Neuronal stem cell (in vitro differentiated cells): ENCODE measurements at regions not wholly inside any gene's neighbourhood (a gene's known extent, or its start where the extent isn't known, plus 50 kb on each side); places are given as distances from the start of the nearest gene placed in this dataset.

Experiments
- DNase-seq: peaks from one replicate; pipeline ENCODE4 v3.0.0-alpha.2; 2013; ENCODE audit warnings: low spot score
- H2AFZ ChIP-seq: one replicate; pipeline ENCODE4 v1.6.1; 2013; ENCODE audit warnings: mild to moderate bottlenecking, low read length, inconsistent platforms
- H2AK5ac ChIP-seq: 2 replicates; pipeline ENCODE4 v1.6.1; 2013; ENCODE audit warnings: low read depth, mild to moderate bottlenecking, inconsistent platforms, low read length, moderate library complexity, mixed read lengths
- H2BK120ac ChIP-seq: 2 replicates; pipeline ENCODE4 v1.6.1; 2013; ENCODE audit warnings: low read depth, mild to moderate bottlenecking, inconsistent platforms, low read length, moderate library complexity, mixed read lengths
- H2BK12ac ChIP-seq: one replicate; pipeline ENCODE4 v1.6.1; 2013; ENCODE audit warnings: low read length, inconsistent platforms
- H2BK15ac ChIP-seq: 2 replicates; pipeline ENCODE4 v1.6.1; 2013; ENCODE audit warnings: mild to moderate bottlenecking, low read length, inconsistent platforms, mixed read lengths
- H2BK5ac ChIP-seq: one replicate; pipeline ENCODE4 v1.6.1; 2013; ENCODE audit warnings: inconsistent platforms, mild to moderate bottlenecking, low read length, moderate library complexity
- H3K14ac ChIP-seq: one replicate; pipeline ENCODE4 v1.6.1; 2013; ENCODE audit warnings: low read length, inconsistent platforms
- H3K18ac ChIP-seq: 2 replicates; pipeline ENCODE4 v1.6.1; 2013; ENCODE audit warnings: low read length, inconsistent platforms
- H3K23ac ChIP-seq: 2 replicates; pipeline ENCODE4 v1.6.1; 2013; ENCODE audit warnings: low read depth, mild to moderate bottlenecking, mixed read lengths, low read length, inconsistent platforms; ENCODE audit not compliant: poor library complexity
- H3K27ac ChIP-seq: replicated peaks from 3 replicates; pipeline ENCODE4 v1.5.1; 2013; ENCODE audit warnings: low read length, inconsistent platforms
- H3K27me3 ChIP-seq, 3 experiments: 2 replicates each; pipeline ENCODE4 v1.6.1; 2013; ENCODE audit warnings: low read length in 3 of 3, mild to moderate bottlenecking in 2 of 3, inconsistent platforms in 1 of 3, low read depth in 1 of 3, mixed read lengths in 1 of 3, moderate library complexity in 1 of 3; ENCODE audit not compliant: control insufficient read depth in 3 of 3, insufficient read depth in 3 of 3
- H3K36me3 ChIP-seq, 2 donors: replicated peaks in 1 of 2; 2 replicates each; pipeline ENCODE4 v1.6.1; 2013; ENCODE audit warnings: low read length in 2 of 2; ENCODE audit not compliant: control insufficient read depth in 2 of 2, insufficient read depth in 2 of 2
- H3K4ac ChIP-seq: 2 replicates; pipeline ENCODE4 v1.6.1; 2013; ENCODE audit warnings: inconsistent platforms, mild to moderate bottlenecking, low read length, moderate library complexity
- H3K4me1 ChIP-seq, 2 donors: 1 replicate in 1 of 2; 2 replicates in 1 of 2; pipeline ENCODE4 v1.6.1; 2013; ENCODE audit warnings: low read length in 2 of 2, low read depth in 1 of 2; ENCODE audit not compliant: control insufficient read depth in 2 of 2, insufficient read depth in 1 of 2
- H3K4me2 ChIP-seq: one replicate; pipeline ENCODE4 v1.6.1; 2013; ENCODE audit warnings: mild to moderate bottlenecking, low read length, inconsistent platforms; ENCODE audit not compliant: insufficient read depth, poor library complexity, severe bottlenecking
- H3K4me3 ChIP-seq, 2 donors: 2 replicates each; pipeline ENCODE4 v1.5.1; 2013; ENCODE audit warnings: low read length in 2 of 2, mild to moderate bottlenecking in 2 of 2, inconsistent platforms in 1 of 2, moderate library complexity in 1 of 2
- H3K79me1 ChIP-seq: one replicate; pipeline ENCODE4 v1.6.1; 2013; ENCODE audit warnings: low read depth, mild to moderate bottlenecking, inconsistent platforms, low read length, moderate library complexity
- H3K9ac ChIP-seq: one replicate; pipeline ENCODE4 v1.6.1; 2013; ENCODE audit warnings: mild to moderate bottlenecking, low read depth, low read length, inconsistent platforms; ENCODE audit not compliant: poor library complexity
- H3K9me3 ChIP-seq, 2 donors: replicated peaks in 1 of 2; 2 replicates each; pipeline versions ENCODE3 to v1.6.1; 2013; ENCODE audit warnings: low read length in 2 of 2, mild to moderate bottlenecking in 2 of 2, inconsistent platforms in 1 of 2, low read depth in 1 of 2, mixed read lengths in 1 of 2, moderate library complexity in 1 of 2; ENCODE audit not compliant: control insufficient read depth in 2 of 2, insufficient read depth in 1 of 2
- H4K8ac ChIP-seq: one replicate; pipeline ENCODE4 v1.6.1; 2013; ENCODE audit warnings: low read depth, mild to moderate bottlenecking, inconsistent platforms, low read length, moderate library complexity
- H4K91ac ChIP-seq: one replicate; pipeline ENCODE4 v1.6.1; 2013; ENCODE audit warnings: low read length, low read depth, mild to moderate bottlenecking, inconsistent platforms; ENCODE audit not compliant: poor library complexity
- WGBS, 2 donors: extraction: QIAGEN DNeasy Blood & Tissue Kit; methylation state at CpG; one replicate each; pipeline ENCODE4 v1.1.7; 2013; ENCODE audit warnings: missing lambda C conversion rate in 2 of 2, mixed read lengths in 1 of 2; ENCODE audit not compliant: insufficient read length in 2 of 2, insufficient replicate concordance in 1 of 2; ENCODE audit errors: extremely low coverage in 2 of 2; 5-methylcytosine and 5-hydroxymethylcytosine counted together

- H3K23ac ChIP-seq = no peak overlapping the region
- no peak overlapping the region for H2BK120ac ChIP-seq
- H3K18ac ChIP-seq = no peak overlapping the region
- no peak overlapping the region for H4K91ac ChIP-seq
- no peak for DNase-seq
- no peak overlapping the region for H2BK5ac ChIP-seq
- H3K4me1 ChIP-seq = peaks cover 0 to 3% of the 10 kb centered on the region in 2 donors
- H3K4me3 ChIP-seq = no peak overlapping the region
- H3K36me3 ChIP-seq = no peaks in the 10 kb centered on the region
- H3K79me1 ChIP-seq = no peaks in the 10 kb centered on the region
- WGBS, 2 donors = no CpG with 5 or more reads among the region's 6 CpGs
- H3K4me2 ChIP-seq = no peak overlapping the region
- no peak overlapping the region for H2BK15ac ChIP-seq
- no peak overlapping the region for H3K27ac ChIP-seq
- no peak overlapping the region for H3K14ac ChIP-seq
- no peak overlapping the region for H3K4ac ChIP-seq
- H2AK5ac ChIP-seq = no peak overlapping the region
- no peak overlapping the region for H3K9ac ChIP-seq
- no peaks in the 10 kb centered on the region for H3K9me3 ChIP-seq
- no peak overlapping the region for H2BK12ac ChIP-seq
- no peak overlapping the region for H2AFZ ChIP-seq
- H3K27me3 ChIP-seq = no peaks in the 10 kb centered on the region
- H4K8ac ChIP-seq = no peak overlapping the region
These were observed 667.0 kb downstream of the SQOR start for GRCh38 chr15:46301826-46302225.

DNA sequence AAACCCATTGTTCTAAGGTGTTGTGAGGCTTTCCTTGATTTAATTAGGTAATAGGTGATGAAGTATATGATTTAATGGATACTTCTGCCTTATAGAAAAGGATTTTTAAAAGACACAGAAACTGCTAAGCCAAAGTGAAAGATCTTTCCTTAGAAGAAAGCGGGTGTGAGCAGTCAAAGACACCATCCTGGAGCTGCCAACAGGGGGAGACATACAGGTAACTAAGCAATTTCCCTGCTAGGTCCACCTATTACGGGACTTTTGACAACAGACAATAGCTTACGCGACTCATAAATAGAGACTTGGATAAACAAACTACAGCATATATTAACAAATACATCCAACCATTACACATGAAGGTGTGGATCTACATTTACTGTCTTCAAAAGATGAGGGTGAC, 669.5 kb downstream of the SQOR start:
- Histone ChIP-seq H3K4me1 (no peaks in the 10 kb centered on the region), H4K91ac (no peak overlapping the region), H2BK120ac (no peak overlapping the region), H3K9ac (no peak overlapping the region), H3K23ac (no peak overlapping the region), H2AK5ac (no peak overlapping the region), H3K18ac (no peak overlapping the region), H2BK15ac (no peak overlapping the region), H3K36me3 (no peaks in the 10 kb centered on the region), H3K4me2 (no peak overlapping the region), H3K9me3 (no peaks in the 10 kb centered on the region), H4K8ac (no peak overlapping the region), H2BK12ac (no peak overlapping the region), H3K14ac (no peak overlapping the region), H3K4me3 (no peak overlapping the region), H3K27ac (no peak overlapping the region), H2AFZ (no peak overlapping the region), H3K79me1 (no peaks in the 10 kb centered on the region), H3K4ac (no peak overlapping the region), H2BK5ac (no peak overlapping the region), H3K27me3 (no peaks in the 10 kb centered on the region)
- DNase-seq = no peak
- WGBS, 2 donors = no CpG with 5 or more reads among the region's 4 CpGs

DNA sequence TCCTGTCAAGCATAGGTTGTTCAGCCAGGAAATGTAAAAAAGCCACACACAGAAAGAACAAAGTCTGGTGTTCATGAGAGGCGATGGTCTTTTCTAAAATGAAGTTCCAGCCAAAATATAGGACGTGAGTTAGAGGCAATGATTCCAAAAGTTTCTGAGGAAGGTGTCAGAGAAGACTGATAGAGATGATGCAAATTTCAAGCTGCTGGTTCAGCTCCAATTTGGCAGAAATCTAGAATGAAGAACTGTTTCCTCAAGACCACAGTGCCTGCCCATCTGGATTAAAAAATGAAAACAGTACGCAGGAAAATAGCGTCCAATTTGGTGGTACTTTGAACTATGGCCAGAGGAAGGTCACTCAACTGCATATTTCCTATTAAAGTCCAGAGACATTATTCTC, 672.9 kb downstream of the SQOR start:
- Histone ChIP-seq H4K91ac (no peak overlapping the region), H3K27ac (no peak overlapping the region), H2AK5ac (no peak overlapping the region), H3K4me1 (no peaks in the 10 kb centered on the region), H2BK5ac (no peak overlapping the region), H2BK15ac (no peak overlapping the region), H3K23ac (no peak overlapping the region), H3K18ac (no peak overlapping the region), H2AFZ (no peak overlapping the region), H3K9ac (no peak overlapping the region), H3K14ac (no peak overlapping the region), H2BK12ac (no peak overlapping the region), H2BK120ac (no peak overlapping the region), H3K4ac (no peak overlapping the region), H3K9me3 (no peaks in the 10 kb centered on the region), H3K4me2 (no peak overlapping the region), H3K27me3 (no peaks in the 10 kb centered on the region), H3K79me1 (no peaks in the 10 kb centered on the region), H4K8ac (no peak overlapping the region), H3K36me3 (no peaks in the 10 kb centered on the region), H3K4me3 (no peak overlapping the region)
- DNase-seq = no peak
- no CpG with 5 or more reads among the region's 4 CpGs for WGBS, 2 donors

DNA sequence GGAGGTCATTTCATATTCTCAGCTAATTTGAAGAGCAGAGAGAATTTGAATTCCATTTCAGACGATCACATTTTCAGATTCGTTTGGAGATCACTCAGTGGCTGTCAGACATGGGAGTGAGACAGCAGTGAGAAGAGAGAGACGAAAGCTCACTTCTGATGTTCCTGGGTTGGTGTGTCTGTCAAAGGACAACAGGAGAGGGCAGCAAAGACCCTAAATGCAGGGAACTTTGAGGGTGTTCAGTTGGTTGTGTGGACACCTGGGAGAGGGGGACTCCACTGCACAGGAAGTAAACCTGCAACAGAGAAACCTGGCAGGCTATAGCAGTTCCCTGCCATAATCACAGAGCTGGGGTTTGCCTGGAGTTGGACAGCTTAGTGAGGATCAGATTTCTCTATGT, 675.1 kb downstream of the SQOR start:
- no CpG with 5 or more reads among the region's 3 CpGs for WGBS, 2 donors
- Histone ChIP-seq H2BK12ac (no peak overlapping the region), H2AK5ac (no peak overlapping the region), H3K27me3 (no peaks in the 10 kb centered on the region), H4K8ac (no peak overlapping the region), H2BK120ac (no peak overlapping the region), H3K18ac (no peak overlapping the region), H4K91ac (no peak overlapping the region), H3K4ac (no peak overlapping the region), H3K79me1 (no peaks in the 10 kb centered on the region), H3K9me3 (no peaks in the 10 kb centered on the region), H3K36me3 (no peaks in the 10 kb centered on the region), H3K27ac (no peak overlapping the region), H3K4me3 (no peak overlapping the region), H2BK5ac (no peak overlapping the region), H3K14ac (no peak overlapping the region), H3K4me1 (no peaks in the 10 kb centered on the region), H2AFZ (no peak overlapping the region), H3K9ac (no peak overlapping the region), H3K23ac (no peak overlapping the region), H2BK15ac (no peak overlapping the region), H3K4me2 (no peak overlapping the region)
- DNase-seq = no peak
